Tibial artery (tissue), 4 donors: ENCODE measurements at regions not wholly inside any gene's neighbourhood (a gene's known extent, or its start where the extent isn't known, plus 50 kb on each side); places are given as distances from the start of the nearest gene placed in this dataset.
"Not testable (repeated sequence)": the region's sequence is repeated elsewhere in the genome, so short reads cannot be mapped to it uniquely, and the experiment has no call there.

ENCODE experiments used
- DNase-seq, 2 donors: peaks; one replicate each; pipeline ENCODE4 v3.0.0-alpha.2; 2019
- H3K27ac ChIP-seq, 2 donors: fragments of 200-600 bp; sonication (generic) in 1 of 2; 1 replicate in 1 of 2; 2 replicates in 1 of 2; pipeline ENCODE4 v1.5.1; 2018 to 2019; ENCODE audit warnings: mild to moderate bottlenecking in 1 of 2
- H3K27me3 ChIP-seq, 2 donors: fragments of 200-600 bp; sonication (generic) in 1 of 2; one replicate each; pipeline versions ENCODE4 v1.5.1 to v1.6.0; 2016 to 2019
- H3K36me3 ChIP-seq, 3 donors: fragments of 200-600 bp; sonication (generic) in 2 of 3; one replicate each; pipeline ENCODE4 v1.5.1; 2016 to 2019; ENCODE audit warnings: mild to moderate bottlenecking in 2 of 3
- H3K4me1 ChIP-seq, 4 donors: fragments of 200-600 bp; sonication (generic) in 2 of 4; 1 replicate in 3 of 4; 2 replicates in 1 of 4; pipeline ENCODE4 v1.5.1; 2016 to 2019
- H3K4me3 ChIP-seq, 2 donors: fragments of 200-600 bp; sonication (generic) in 1 of 2; 1 replicate in 1 of 2; 2 replicates in 1 of 2; pipeline ENCODE4 v1.5.1; 2018 to 2019; ENCODE audit warnings: mild to moderate bottlenecking in 2 of 2
- H3K9me3 ChIP-seq, 3 donors: fragments of 200-600 bp; sonication (generic) in 1 of 3; one replicate each; pipeline ENCODE4 v1.5.1; 2016 to 2019
- intact Hi-C: fragments of 100-400 bp; cut with DNase I; formaldehyde crosslinking; loops from one replicate; pipeline ENCODE4 v1.15.0; 2023; ENCODE audit warnings: low total_unique reads
- TF ChIP-seq, protein P1 (sequence below), 2 experiments: fragments of 200-600 bp in 1 of 2; fragments of 450-650 bp in 1 of 2; IDR thresholded peaks; one replicate each; pipeline ENCODE4 v1.5.1; 2017 to 2019; ENCODE audit warnings: antibody characterized with exemption in 2 of 2, mild to moderate bottlenecking in 1 of 2, moderate library complexity in 1 of 2

DNA sequence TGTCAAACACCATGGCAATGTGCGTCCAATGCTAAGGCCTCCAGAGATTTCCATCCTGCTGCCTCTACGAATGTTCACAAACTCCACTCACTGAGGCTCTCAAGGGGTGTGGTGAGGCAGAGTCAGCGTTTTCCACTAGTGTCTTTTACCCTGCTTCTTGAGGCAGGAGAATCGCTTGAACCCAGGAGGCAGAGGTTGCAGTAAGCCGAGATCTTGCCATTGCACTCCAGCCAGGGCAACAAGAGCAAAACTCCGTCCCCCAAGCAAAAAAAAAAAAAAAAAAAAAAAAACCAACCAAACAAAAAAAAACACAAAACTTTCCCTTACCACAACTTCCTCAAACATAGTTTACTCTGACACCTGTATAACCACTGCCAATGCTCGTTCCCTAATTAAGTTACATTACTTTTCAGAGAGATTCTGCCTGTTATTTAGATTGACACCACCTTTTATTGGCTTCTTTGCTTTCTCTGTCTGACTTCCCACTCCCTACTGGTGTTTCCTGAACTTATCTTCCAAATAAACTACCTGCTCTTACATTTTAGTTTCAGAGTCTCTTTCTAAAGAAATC lies 102.1 kb upstream of the ZNF746 start:
- intact Hi-C loops = no loop called here
- DNase-seq = no peak
- H3K36me3 ChIP-seq = peaks cover 15 to 72% (median 45%) of the 10 kb centered on the region in 3 donors
- H3K4me3 ChIP-seq = no peak overlapping the region
- H3K9me3 ChIP-seq = no peaks in the 10 kb centered on the region
- no peak overlapping the region for H3K27ac ChIP-seq
- no peaks in the 10 kb centered on the region for H3K27me3 ChIP-seq
- TF ChIP-seq, protein P1, sequence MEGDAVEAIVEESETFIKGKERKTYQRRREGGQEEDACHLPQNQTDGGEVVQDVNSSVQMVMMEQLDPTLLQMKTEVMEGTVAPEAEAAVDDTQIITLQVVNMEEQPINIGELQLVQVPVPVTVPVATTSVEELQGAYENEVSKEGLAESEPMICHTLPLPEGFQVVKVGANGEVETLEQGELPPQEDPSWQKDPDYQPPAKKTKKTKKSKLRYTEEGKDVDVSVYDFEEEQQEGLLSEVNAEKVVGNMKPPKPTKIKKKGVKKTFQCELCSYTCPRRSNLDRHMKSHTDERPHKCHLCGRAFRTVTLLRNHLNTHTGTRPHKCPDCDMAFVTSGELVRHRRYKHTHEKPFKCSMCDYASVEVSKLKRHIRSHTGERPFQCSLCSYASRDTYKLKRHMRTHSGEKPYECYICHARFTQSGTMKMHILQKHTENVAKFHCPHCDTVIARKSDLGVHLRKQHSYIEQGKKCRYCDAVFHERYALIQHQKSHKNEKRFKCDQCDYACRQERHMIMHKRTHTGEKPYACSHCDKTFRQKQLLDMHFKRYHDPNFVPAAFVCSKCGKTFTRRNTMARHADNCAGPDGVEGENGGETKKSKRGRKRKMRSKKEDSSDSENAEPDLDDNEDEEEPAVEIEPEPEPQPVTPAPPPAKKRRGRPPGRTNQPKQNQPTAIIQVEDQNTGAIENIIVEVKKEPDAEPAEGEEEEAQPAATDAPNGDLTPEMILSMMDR (IDR thresholded peaks at IDR 0.05) = no peak
- no peaks in the 10 kb centered on the region for H3K4me1 ChIP-seq

DNA sequence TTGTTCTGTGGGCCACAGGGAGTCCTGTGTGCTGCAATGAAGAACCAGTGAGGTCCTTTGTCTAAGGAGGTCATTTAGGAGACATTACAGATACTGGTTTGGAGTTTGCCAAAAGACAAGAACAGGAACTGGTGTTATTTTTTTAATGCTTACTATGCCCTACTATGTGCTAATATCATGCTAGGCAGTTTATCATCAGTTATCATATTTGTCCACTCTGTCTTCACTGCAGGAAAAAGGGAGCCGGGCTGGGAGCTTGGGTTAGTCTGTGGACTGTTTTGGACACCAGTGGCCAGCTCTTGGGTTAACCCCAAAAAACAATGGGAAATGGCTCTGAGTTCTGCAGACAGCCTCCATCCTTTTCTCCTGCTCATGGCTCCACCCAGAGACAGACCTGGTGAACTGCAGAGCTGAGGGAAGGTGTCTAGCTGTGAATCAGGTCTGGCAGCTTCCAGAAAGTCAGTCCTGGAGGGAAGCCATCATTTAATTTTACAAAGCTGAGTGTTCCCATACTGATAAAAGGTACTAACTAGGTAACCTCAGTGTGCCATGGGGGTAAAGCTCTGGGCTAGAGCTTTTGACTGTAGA lies 101.2 kb upstream of the ZNF746 start:
- no peak for DNase-seq
- intact Hi-C loops = no loop called here
- TF ChIP-seq, protein P1 (IDR thresholded peaks at IDR 0.05) = no peak
- Histone ChIP-seq H3K4me3 (no peak overlapping the region), H3K27ac (no peak overlapping the region), H3K27me3 (no peaks in the 10 kb centered on the region), H3K4me1 (no peaks in the 10 kb centered on the region), H3K36me3 (peaks cover 15 to 73% (median 45%) of the 10 kb centered on the region in 3 donors), H3K9me3 (no peaks in the 10 kb centered on the region)

DNA sequence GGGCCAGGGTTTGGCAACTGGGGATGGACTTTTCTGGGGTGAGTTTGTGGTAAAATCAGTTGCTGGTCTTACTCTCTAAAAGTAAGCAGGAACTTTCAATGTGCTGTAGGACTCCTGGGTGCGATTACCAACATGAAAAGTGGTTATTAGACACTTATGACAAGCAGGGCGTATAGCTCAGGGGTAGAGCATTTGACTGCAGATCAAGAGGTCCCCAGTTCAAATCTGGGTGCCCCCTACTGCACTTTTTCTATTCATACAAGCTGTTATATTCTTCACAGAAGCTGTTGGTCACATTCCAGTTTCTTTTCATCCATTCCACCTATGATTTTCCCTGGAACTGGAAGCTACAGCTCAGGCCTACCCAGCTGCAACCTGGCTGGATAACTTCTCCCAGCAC lies 100.2 kb upstream of the ZNF746 start:
- H3K9me3 ChIP-seq, H3K27ac ChIP-seq, H3K4me1 ChIP-seq, H3K27me3 ChIP-seq, H3K4me3 ChIP-seq, intact Hi-C loops, DNase-seq: not testable (repeated sequence)
- H3K36me3 ChIP-seq = peaks cover 18 to 73% (median 44%) of the 10 kb centered on the region in 3 donors

- Histone ChIP-seq H3K27ac (no peak overlapping the region), H3K9me3 (no peaks in the 10 kb centered on the region)
These were observed 97.9 kb upstream of the ZNF746 start for GRCh38 chr7:149595541-149595940.

GRCh38 chr7:149595078-149595477 lies 97.5 kb upstream of the ZNF746 start:
- intact Hi-C loops = no loop called here
- TF ChIP-seq, protein P1 (IDR thresholded peaks at IDR 0.05) = no peak
- no peak overlapping the region for H3K27ac ChIP-seq
- no peak overlapping the region for H3K4me3 ChIP-seq
- peaks cover 10 to 78% (median 51%) of the 10 kb centered on the region in 3 donors for H3K36me3 ChIP-seq
- no peak for DNase-seq
- no peaks in the 10 kb centered on the region for H3K9me3 ChIP-seq
- no peaks in the 10 kb centered on the region for H3K4me1 ChIP-seq
- H3K27me3 ChIP-seq = no peaks in the 10 kb centered on the region

More at GRCh38 chr7:149595541-149595940, 97.9 kb upstream of the ZNF746 start:
- TF ChIP-seq, protein P1 (IDR thresholded peaks at IDR 0.05) = no peak
- H3K4me1 ChIP-seq = no peaks in the 10 kb centered on the region
- H3K27me3 ChIP-seq = no peaks in the 10 kb centered on the region
- H3K36me3 ChIP-seq = peaks cover 10 to 74% (median 47%) of the 10 kb centered on the region in 3 donors
- no peak overlapping the region for H3K4me3 ChIP-seq
- DNase-seq = no peak
- intact Hi-C loops = no loop called here

DNA sequence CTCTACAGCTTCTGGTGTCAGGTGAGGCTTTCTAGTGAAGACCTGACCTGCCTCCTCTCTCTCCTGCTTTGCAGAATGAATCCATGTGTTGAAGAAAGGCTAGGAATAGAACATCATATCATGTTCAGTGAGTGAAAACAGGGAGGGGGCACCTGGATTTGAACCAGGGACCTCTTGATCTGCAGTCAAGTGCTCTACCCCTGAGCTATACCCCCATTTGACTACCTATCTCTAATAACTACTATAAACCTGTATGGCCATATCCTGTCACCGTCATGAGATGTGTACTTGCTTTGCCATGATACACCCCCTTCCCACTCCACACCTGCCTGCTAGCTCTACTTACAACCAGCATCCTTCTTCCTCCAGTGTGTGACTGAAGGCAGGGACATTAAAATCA lies 91.3 kb upstream of the ZNF746 start:
- H3K4me1 ChIP-seq = no peaks in the 10 kb centered on the region
- DNase-seq = no peak
- H3K27ac ChIP-seq = no peak overlapping the region
- intact Hi-C loops = no loop called here
- TF ChIP-seq, protein P1 (IDR thresholded peaks at IDR 0.05) = no peak
- no peaks in the 10 kb centered on the region for H3K9me3 ChIP-seq
- H3K36me3 ChIP-seq = peaks cover 46 to 91% (median 81%) of the 10 kb centered on the region in 3 donors
- no peaks in the 10 kb centered on the region for H3K27me3 ChIP-seq
- no peak overlapping the region for H3K4me3 ChIP-seq
